Panc1 (cell line): ENCODE measurements at regions not wholly inside any gene's neighbourhood (a gene's known extent, or its start where the extent isn't known, plus 50 kb on each side); places are given as distances from the start of the nearest gene placed in this dataset.

Source experiments
- ATAC-seq: fragments of 200-7000 bp; cut with Tn5 transposase; 2 replicates; pipeline ENCODE4 v1.9.1; 2020; ENCODE audit warnings: mild to moderate bottlenecking, moderate library complexity
- BruUV-seq: library from RNA; stranded (reverse); fragments of 400-500 nt; replicated peaks from 2 replicates; lab custom pipeline; 2021; lab: Mats Ljungman, UMichigan
- CTCF ChIA-PET: fragments of 300-600 bp; sonication (Branson Sonifier 250); formaldehyde crosslinking; loops from one replicate; lab custom pipeline; 2022; ENCODE audit warnings: antibody characterized with exemption; lab: Charles Lee
- POLR2A ChIA-PET: fragments of 300-600 bp; sonication (Branson Sonifier 250); formaldehyde crosslinking; loops from one replicate; lab custom pipeline; 2022; ENCODE audit warnings: antibody characterized with exemption; lab: Charles Lee
- DNase-seq: peaks from one replicate; pipeline ENCODE4 v3.0.0-alpha.2; 2010; ENCODE audit warnings: low read depth, low spot score
- H3K27ac ChIP-seq: 2 replicates; pipeline ENCODE4 v1.5.1; 2011; ENCODE audit warnings: mild to moderate bottlenecking, low read length, inconsistent platforms
- H3K27me3 ChIP-seq: fragments of 200-500 bp; sonication (Bioruptor generic); 2 replicates; pipeline ENCODE4 v1.6.0; 2014; ENCODE audit warnings: low read length, inconsistent platforms; ENCODE audit not compliant: control insufficient read depth, insufficient read depth
- H3K36me3 ChIP-seq: fragments of 200-500 bp; sonication (Bioruptor generic); 2 replicates; pipeline ENCODE4 v1.5.1; 2014; ENCODE audit warnings: inconsistent platforms, mild to moderate bottlenecking, low read length, moderate library complexity; ENCODE audit not compliant: control insufficient read depth, insufficient read depth
- H3K4me1 ChIP-seq: 2 replicates; pipeline ENCODE4 v1.5.1; 2011; ENCODE audit warnings: inconsistent platforms, mild to moderate bottlenecking, low read length, moderate library complexity; ENCODE audit not compliant: control insufficient read depth, insufficient read depth
- H3K4me3 ChIP-seq, 2 experiments: 2 replicates each; pipeline ENCODE4 v1.5.1; 2011 to 2012; ENCODE audit warnings: low read depth in 2 of 2, low read length in 2 of 2, mild to moderate bottlenecking in 2 of 2, inconsistent platforms in 1 of 2, moderate library complexity in 1 of 2
- H3K9me3 ChIP-seq: fragments of 200-500 bp; sonication (Bioruptor generic); 2 replicates; pipeline ENCODE4 v1.5.1; 2014; ENCODE audit warnings: low read depth, mild to moderate bottlenecking, inconsistent platforms, low read length, moderate library complexity; ENCODE audit not compliant: control insufficient read depth, insufficient read depth
- CTCF ChIP-seq: fragments of 450-650 bp; IDR thresholded peaks from 2 replicates; pipeline ENCODE4 v1.5.1; 2017; ENCODE audit warnings: mild to moderate bottlenecking
- POLR2AphosphoS5 ChIP-seq: IDR thresholded peaks from 2 replicates; pipeline ENCODE4 v1.6.1; 2012; ENCODE audit warnings: mild to moderate bottlenecking, low read depth, low read length, moderate library complexity
- REST ChIP-seq, 2 experiments: IDR thresholded peaks; 2 replicates each; pipeline ENCODE4 v1.6.1; 2011 to 2012; ENCODE audit warnings: low read depth in 2 of 2, control low read depth in 1 of 2, low read length in 1 of 2, mild to moderate bottlenecking in 1 of 2, moderate library complexity in 1 of 2; ENCODE audit not compliant: insufficient read depth in 1 of 2
- SIN3A ChIP-seq: IDR thresholded peaks from 2 replicates; pipeline ENCODE4 v1.6.1; 2012; ENCODE audit warnings: low read depth, mild to moderate bottlenecking, low read length, moderate library complexity, borderline replicate concordance; ENCODE audit not compliant: insufficient read depth
- TCF7L2 ChIP-seq: IDR thresholded peaks from 2 replicates; pipeline ENCODE4 v1.6.1; 2011; ENCODE audit warnings: mild to moderate bottlenecking, low read depth, low read length, inconsistent platforms
- in situ Hi-C: cut with HindIII; loops from 2 replicates; pipeline ENCODE4 v1.10.0; 2016; ENCODE audit warnings: low sequenced_read_pairs, low pct_unique_long_range_greater_than_20kb
- intact Hi-C: fragments of 100-400 bp; cut with micrococcal nuclease; formaldehyde crosslinking; loops from one replicate; pipeline ENCODE4 v1.10.0; 2022; ENCODE audit not compliant: unreplicated experiment

- ChIA-PET POLR2A (interaction anchor here (1.0 kb wide), 1 partner anchor 31 kb away, joined by 3 read pairs; no protein-coding TSS in a partner anchor), CTCF (interaction anchor here (0.6 kb wide), 1 partner anchor 385 kb away, joined by 8 read pairs; no protein-coding TSS in a partner anchor)
- Histone ChIP-seq H3K27me3 (no peaks in the 10 kb centered on the region), H3K27ac (no peak overlapping the region), H3K4me1 (no peaks in the 10 kb centered on the region), H3K9me3 (no peaks in the 10 kb centered on the region), H3K4me3 (no peak overlapping the region), H3K36me3 (no peaks in the 10 kb centered on the region)
- in situ Hi-C loops (no loop called here), intact Hi-C loops (no loop called here)
- TF ChIP-seq TCF7L2 (no peak), CTCF (no peak), SIN3A (no peak), POLR2AphosphoS5 (no peak), REST (IDR thresholded peaks at IDR 0.05; ENCODE audit: insufficient read depth in 1 of 2, low read depth in 2 of 2, low read length in 1 of 2) (no peak)
- no TSS peak for BruUV-seq
- DNase-seq (no peak), ATAC-seq (no peak)
Measured at GRCh38 chr5:25029004-25029403, 384.2 kb upstream of the CDH10 start.

GRCh38 chr5:25027526-25027925 lies 382.7 kb upstream of the CDH10 start:
- ChIA-PET POLR2A (no interaction called here), CTCF (no interaction called here)
- intact Hi-C loops (no loop called here), in situ Hi-C loops (no loop called here)
- Histone ChIP-seq H3K27me3 (no peaks in the 10 kb centered on the region), H3K27ac (no peak overlapping the region), H3K9me3 (no peaks in the 10 kb centered on the region), H3K36me3 (no peaks in the 10 kb centered on the region), H3K4me1 (no peaks in the 10 kb centered on the region), H3K4me3 (no peak overlapping the region)
- no peak for DNase-seq
- TF ChIP-seq CTCF (no peak), REST (IDR thresholded peaks at IDR 0.05; ENCODE audit: insufficient read depth in 1 of 2, low read depth in 2 of 2, low read length in 1 of 2) (no peak), SIN3A (no peak), POLR2AphosphoS5 (no peak), TCF7L2 (no peak)
- no TSS peak for BruUV-seq
- ATAC-seq: no peak
